ENCODE measurements at regions not wholly inside any gene's neighbourhood (a gene's known extent, or its start where the extent isn't known, plus 50 kb on each side); places are given as distances from the start of the nearest gene placed in this dataset.
"Not testable (repeated sequence)": the region's sequence is repeated elsewhere in the genome, so short reads cannot be mapped to it uniquely, and the experiment has no call there.

GRCh38 chr15:22710831-22711341, 75.6 kb upstream of the NIPA1 start:
- TF ChIP-seq ZNF639 (CRISPR knock-in tag; conservative IDR thresholded peaks at IDR 0.05 in 1 of 2, IDR thresholded peaks at IDR 0.05 in 1 of 2) (peak in 1 of 2 experiments; percentile 92; a peak in 2 of 4 replicates), IRF9 (tag; IDR thresholded peaks at IDR 0.05) (peak; percentile 92), FOXK2 (conservative IDR thresholded peaks at IDR 0.05 in 1 of 2, IDR thresholded peaks at IDR 0.05 in 1 of 2; ENCODE audit: low read depth in 2 of 2) (peak in 1 of 2 experiments; percentile 37; a peak in 1 of 4 replicates), PKNOX1 (IDR thresholded peaks at IDR 0.05) (0 out of 2 replicates have a peak, but pooled peaks have one; percentile 19)
- TF ChIP-seq REST (IDR thresholded peaks at IDR 0.05; ENCODE audit: borderline replicate concordance); REST (CRISPR knock-in tag; IDR thresholded peaks at IDR 0.05; ENCODE audit: low read depth); TARDBP (IDR thresholded peaks at IDR 0.05); ATF4 (CRISPR knock-in tag; IDR thresholded peaks at IDR 0.05); SMC3 (conservative IDR thresholded peaks at IDR 0.05; ENCODE audit: insufficient read depth, low read depth, low read length); EGR1 (conservative IDR thresholded peaks at IDR 0.05); SPI1 (IDR thresholded peaks at IDR 0.05; ENCODE audit: borderline replicate concordance, low read depth, low read length): not testable (repeated sequence)

All from K562 (cell line).